Neural progenitor cell (in vitro differentiated cells): ENCODE measurements at regions not wholly inside any gene's neighbourhood (a gene's known extent, or its start where the extent isn't known, plus 50 kb on each side); places are given as distances from the start of the nearest gene placed in this dataset.

ENCODE experiments used
- DNase-seq: peaks from one replicate; pipeline ENCODE4 v3.0.0-alpha.2; 2016; ENCODE audit warnings: low spot score
- H2AFZ ChIP-seq: fragments of 200-600 bp; sonication (generic); replicated peaks from 2 replicates; pipeline ENCODE4 v1.6.1; 2016; ENCODE audit warnings: antibody characterized with exemption
- H3F3A ChIP-seq: fragments of 200-600 bp; sonication (generic); 2 replicates; pipeline ENCODE4 v1.6.1; 2016; ENCODE audit warnings: antibody characterized with exemption, low read depth
- H3K27ac ChIP-seq: fragments of 200-600 bp; sonication (generic); 2 replicates; pipeline ENCODE4 v1.5.1; 2016; ENCODE audit warnings: mild to moderate bottlenecking
- H3K27me3 ChIP-seq: fragments of 200-600 bp; sonication (generic); 2 replicates; pipeline ENCODE4 v1.6.1; 2016; ENCODE audit warnings: mild to moderate bottlenecking, moderate library complexity
- H3K36me3 ChIP-seq: fragments of 200-600 bp; sonication (generic); 2 replicates; pipeline ENCODE4 v1.5.1; 2016
- H3K4me1 ChIP-seq: fragments of 200-600 bp; sonication (generic); 2 replicates; pipeline ENCODE4 v1.6.1; 2016; ENCODE audit warnings: mixed run types
- H3K4me2 ChIP-seq: fragments of 200-600 bp; sonication (generic); 2 replicates; pipeline ENCODE4 v1.6.1; 2016
- H3K4me3 ChIP-seq: fragments of 200-600 bp; sonication (generic); 2 replicates; pipeline ENCODE4 v1.5.1; 2016
- H3K79me2 ChIP-seq: fragments of 200-600 bp; sonication (generic); 2 replicates; pipeline ENCODE4 v1.6.1; 2016; ENCODE audit warnings: low read depth
- H3K9ac ChIP-seq: fragments of 200-600 bp; sonication (generic); 2 replicates; pipeline ENCODE4 v1.6.1; 2016
- H3K9me3 ChIP-seq: fragments of 200-600 bp; sonication (generic); 2 replicates; pipeline ENCODE4 v1.5.1; 2016; ENCODE audit warnings: low read depth
- H4K20me1 ChIP-seq: fragments of 200-600 bp; sonication (generic); 2 replicates; pipeline ENCODE4 v1.6.1; 2016; ENCODE audit warnings: low read depth
- H3K27ac Mint-ChIP-seq: 3 replicates; pipeline ENCODE4 v1.8.0; 2021; ENCODE audit warnings: mixed read lengths
- H3K27me3 Mint-ChIP-seq: 2 replicates; pipeline ENCODE4 v1.8.0; 2022; ENCODE audit warnings: low read depth, mild to moderate bottlenecking, inconsistent platforms, moderate library complexity, mixed read lengths; ENCODE audit not compliant: insufficient read depth
- H3K36me3 Mint-ChIP-seq: 3 replicates; pipeline ENCODE4 v1.8.0; 2021; ENCODE audit warnings: mixed read lengths
- H3K4me1 Mint-ChIP-seq: 3 replicates; pipeline ENCODE4 v1.8.0; 2021; ENCODE audit warnings: mixed read lengths
- H3K4me3 Mint-ChIP-seq: 3 replicates; pipeline ENCODE4 v1.8.0; 2021; ENCODE audit warnings: mild to moderate bottlenecking, moderate library complexity, mixed read lengths
- H3K9me3 Mint-ChIP-seq: 3 replicates; pipeline ENCODE4 v1.8.0; 2020; ENCODE audit warnings: mixed read lengths
- CTCF ChIP-seq: fragments of 200-600 bp; sonication (generic); IDR thresholded peaks from 2 replicates; pipeline ENCODE4 v1.5.1; 2017; ENCODE audit warnings: antibody characterized with exemption, mild to moderate bottlenecking
- EZH2 ChIP-seq: fragments of 200-600 bp; sonication (generic); IDR thresholded peaks from 2 replicates; pipeline ENCODE4 v1.6.1; 2017; ENCODE audit warnings: antibody characterized with exemption, mild to moderate bottlenecking, moderate library complexity
- EZH2phosphoT487 ChIP-seq: fragments of 200-600 bp; sonication (generic); IDR thresholded peaks from 2 replicates; pipeline ENCODE4 v1.6.1; 2017; ENCODE audit warnings: antibody characterized with exemption

DNA sequence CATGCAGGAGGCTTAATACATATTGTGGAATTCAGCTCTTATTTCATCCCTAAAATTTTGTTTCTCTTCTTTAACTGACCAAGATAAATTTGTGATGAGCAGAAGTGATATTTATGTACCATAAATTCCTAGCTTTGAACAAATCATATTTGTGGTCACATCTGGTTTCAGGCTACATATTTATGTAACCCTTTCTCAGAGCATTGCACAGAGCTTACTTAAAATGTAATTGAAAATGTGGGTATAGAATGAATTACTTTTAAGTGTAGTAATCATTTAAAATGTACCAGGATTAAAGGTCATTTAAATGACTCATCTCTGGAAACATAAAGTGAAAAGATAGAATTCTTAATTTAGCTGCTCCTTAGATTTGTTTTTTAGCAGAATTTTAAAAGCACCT, 129.9 kb upstream of the FRMD6 start:
- TF ChIP-seq CTCF (no peak), EZH2 (no peak), EZH2phosphoT487 (no peak)
- Histone ChIP-seq H3K9me3 (no peaks in the 10 kb centered on the region), H3K4me1 (no peaks in the 10 kb centered on the region), H3K79me2 (no peaks in the 10 kb centered on the region), H3K9ac (no peak overlapping the region), H3K27ac (no peak overlapping the region), H3K36me3 (no peaks in the 10 kb centered on the region), H3K4me3 (no peak overlapping the region), H2AFZ (no peak overlapping the region), H3K27me3 (no peaks in the 10 kb centered on the region), H3F3A (no peaks in the 10 kb centered on the region), H3K4me2 (no peak overlapping the region), H4K20me1 (no peaks in the 10 kb centered on the region)
- no peaks in the 10 kb centered on the region for H3K9me3 Mint-ChIP-seq
- peaks cover 22% of the 10 kb centered on the region for H3K4me1 Mint-ChIP-seq
- H3K4me3 Mint-ChIP-seq: no peak overlapping the region
- H3K27me3 Mint-ChIP-seq: no peaks in the 10 kb centered on the region
- H3K27ac Mint-ChIP-seq: no peak overlapping the region
- no peaks in the 10 kb centered on the region for H3K36me3 Mint-ChIP-seq
- no peak for DNase-seq

DNA sequence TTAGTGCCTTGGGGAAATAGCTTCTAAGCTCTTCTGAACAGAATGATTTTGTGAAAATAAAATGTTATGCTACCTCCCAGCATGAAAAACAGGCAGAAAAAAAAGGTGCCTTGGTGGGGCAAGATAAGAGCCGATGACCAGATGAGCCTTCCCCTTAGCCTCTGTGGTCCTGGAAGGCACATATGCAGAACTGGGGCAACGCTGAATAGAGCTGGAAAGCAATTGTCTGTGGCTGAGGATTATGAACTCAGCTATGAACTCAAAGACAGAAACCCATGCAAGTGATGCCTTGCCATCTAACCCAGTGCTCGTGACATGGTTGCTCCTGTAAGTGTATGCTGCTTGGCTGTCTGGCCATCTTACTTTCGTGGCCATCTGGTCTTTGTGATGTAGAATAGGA, 128.5 kb upstream of the FRMD6 start:
- H3K4me1 ChIP-seq: no peaks in the 10 kb centered on the region
- no peaks in the 10 kb centered on the region for H4K20me1 ChIP-seq
- Mint-ChIP-seq H3K27ac (no peak overlapping the region), H3K36me3 (no peaks in the 10 kb centered on the region), H3K9me3 (no peaks in the 10 kb centered on the region), H3K4me1 (peaks cover 9% of the 10 kb centered on the region), H3K27me3 (no peaks in the 10 kb centered on the region), H3K4me3 (no peak overlapping the region)
- no peak overlapping the region for H3K9ac ChIP-seq
- no peak overlapping the region for H3K4me3 ChIP-seq
- no peaks in the 10 kb centered on the region for H3K79me2 ChIP-seq
- H3K36me3 ChIP-seq: no peaks in the 10 kb centered on the region
- no peak overlapping the region for H3K4me2 ChIP-seq
- no peak overlapping the region for H3K27ac ChIP-seq
- H3K27me3 ChIP-seq: no peaks in the 10 kb centered on the region
- no peaks in the 10 kb centered on the region for H3K9me3 ChIP-seq
- no peak for DNase-seq
- H2AFZ ChIP-seq: no peak overlapping the region
- TF ChIP-seq CTCF: no peak
- no peak for TF ChIP-seq EZH2
- TF ChIP-seq EZH2phosphoT487: no peak
- H3F3A ChIP-seq: no peaks in the 10 kb centered on the region

DNA sequence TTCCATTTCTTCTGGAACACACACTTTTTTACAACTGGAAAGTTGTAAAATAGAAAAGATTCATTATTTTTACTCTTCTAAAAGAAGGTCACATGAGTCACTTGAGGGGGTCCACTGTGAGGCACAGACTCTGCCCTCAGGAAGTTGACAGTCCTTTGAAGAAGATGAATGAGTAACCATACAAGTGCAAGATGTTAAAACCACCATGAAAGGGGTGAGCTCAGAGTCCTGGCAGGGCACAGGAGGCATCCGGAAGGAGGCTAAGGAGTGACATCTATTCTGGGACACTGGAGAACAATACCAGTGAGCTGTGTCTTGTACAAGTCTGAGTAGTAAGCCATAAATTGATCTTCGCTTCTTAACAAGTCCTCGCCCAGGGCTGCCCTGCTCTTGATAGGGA, 126.0 kb upstream of the FRMD6 start:
- no peaks in the 10 kb centered on the region for H3K4me1 ChIP-seq
- H2AFZ ChIP-seq: no peak overlapping the region
- no peak for DNase-seq
- no peaks in the 10 kb centered on the region for H3K36me3 ChIP-seq
- H3K9me3 ChIP-seq: no peaks in the 10 kb centered on the region
- H3K36me3 Mint-ChIP-seq: no peaks in the 10 kb centered on the region
- no peak overlapping the region for H3K4me2 ChIP-seq
- TF ChIP-seq EZH2: no peak
- TF ChIP-seq EZH2phosphoT487: no peak
- TF ChIP-seq CTCF: no peak
- no peaks in the 10 kb centered on the region for H3K27me3 ChIP-seq
- no peak overlapping the region for H3K4me3 ChIP-seq
- H3K27ac ChIP-seq: no peak overlapping the region
- H3K4me3 Mint-ChIP-seq: no peak overlapping the region
- H4K20me1 ChIP-seq: no peaks in the 10 kb centered on the region
- H3F3A ChIP-seq: no peaks in the 10 kb centered on the region
- H3K4me1 Mint-ChIP-seq: peaks cover 12% of the 10 kb centered on the region
- H3K79me2 ChIP-seq: no peaks in the 10 kb centered on the region
- no peak overlapping the region for H3K27ac Mint-ChIP-seq
- H3K9ac ChIP-seq: no peak overlapping the region
- H3K27me3 Mint-ChIP-seq: no peaks in the 10 kb centered on the region
- H3K9me3 Mint-ChIP-seq: no peaks in the 10 kb centered on the region

GRCh38 chr14:51527073-51527472, 124.6 kb upstream of the FRMD6 start:
- TF ChIP-seq EZH2phosphoT487 (no peak), EZH2 (no peak), CTCF (no peak)
- H3K9ac ChIP-seq: no peak overlapping the region
- H3K27me3 ChIP-seq: no peaks in the 10 kb centered on the region
- DNase-seq: no peak
- H3K27ac Mint-ChIP-seq: no peak overlapping the region
- H3K4me1 ChIP-seq: no peaks in the 10 kb centered on the region
- H3K4me2 ChIP-seq: no peak overlapping the region
- no peaks in the 10 kb centered on the region for H3K36me3 ChIP-seq
- H3K36me3 Mint-ChIP-seq: no peaks in the 10 kb centered on the region
- no peaks in the 10 kb centered on the region for H3K9me3 ChIP-seq
- H3K27ac ChIP-seq: no peak overlapping the region
- H3K27me3 Mint-ChIP-seq: no peaks in the 10 kb centered on the region
- H3K4me1 Mint-ChIP-seq: peaks cover 12% of the 10 kb centered on the region
- no peaks in the 10 kb centered on the region for H4K20me1 ChIP-seq
- H3K79me2 ChIP-seq: no peaks in the 10 kb centered on the region
- no peak overlapping the region for H2AFZ ChIP-seq
- H3K9me3 Mint-ChIP-seq: no peaks in the 10 kb centered on the region
- no peak overlapping the region for H3K4me3 Mint-ChIP-seq
- no peak overlapping the region for H3K4me3 ChIP-seq
- H3F3A ChIP-seq: no peaks in the 10 kb centered on the region
